Caco-2 (cell line): ENCODE measurements at regions not wholly inside any gene's neighbourhood (a gene's known extent, or its start where the extent isn't known, plus 50 kb on each side); places are given as distances from the start of the nearest gene placed in this dataset.

Experiments
- BruUV-seq: library from RNA; stranded (reverse); fragments of 400-500 nt; replicated peaks from 2 replicates; lab custom pipeline; 2021; lab: Mats Ljungman, UMichigan
- CTCF ChIA-PET: fragments of 300-600 bp; sonication (Branson Sonifier 250); formaldehyde crosslinking; loops from one replicate; lab custom pipeline; 2022; ENCODE audit warnings: antibody characterized with exemption; lab: Charles Lee
- POLR2A ChIA-PET: fragments of 300-600 bp; sonication (Branson Sonifier 250); formaldehyde crosslinking; loops from one replicate; lab custom pipeline; 2022; ENCODE audit warnings: antibody characterized with exemption; lab: Charles Lee
- DNase-seq, 2 experiments: peaks; one replicate each; pipeline versions ENCODE4 v3.0.0 to v3.0.0-alpha.2; 2020 to 2022
- H3K27me3 ChIP-seq: replicated peaks from 2 replicates; pipeline ENCODE4 v1.6.0; 2011; ENCODE audit warnings: low read length; ENCODE audit not compliant: control insufficient read depth, insufficient read depth
- H3K36me3 ChIP-seq: 2 replicates; pipeline ENCODE4 v1.5.1; 2011; ENCODE audit warnings: low read length; ENCODE audit not compliant: control insufficient read depth, insufficient read depth
- H3K4me1 ChIP-seq: fragments of 250-450 bp; sonication (Bioruptor Pico); 2 replicates; pipeline ENCODE4 v1.5.1; 2020; ENCODE audit warnings: mild to moderate bottlenecking
- H3K4me3 ChIP-seq: 2 replicates; pipeline ENCODE4 v1.5.1; 2011; ENCODE audit warnings: low read depth, mild to moderate bottlenecking, control low read depth, low read length
- H3K9me3 ChIP-seq: fragments of 250-450 bp; sonication (Bioruptor Pico); 2 replicates; pipeline ENCODE4 v1.5.1; 2020; ENCODE audit warnings: mild to moderate bottlenecking, moderate library complexity
- H3K27ac Mint-ChIP-seq: one replicate; pipeline ENCODE4 v1.8.0; 2022; ENCODE audit warnings: mixed read lengths; ENCODE audit not compliant: unreplicated experiment
- H3K27me3 Mint-ChIP-seq: one replicate; pipeline ENCODE4 v1.8.0; 2022; ENCODE audit warnings: mixed read lengths; ENCODE audit not compliant: insufficient read depth, unreplicated experiment
- H3K36me3 Mint-ChIP-seq: one replicate; pipeline ENCODE4 v1.8.0; 2022; ENCODE audit warnings: mild to moderate bottlenecking, mixed read lengths; ENCODE audit not compliant: insufficient read depth, unreplicated experiment
- H3K4me1 Mint-ChIP-seq: one replicate; pipeline ENCODE4 v1.8.0; 2022; ENCODE audit warnings: low read depth, mixed read lengths; ENCODE audit not compliant: unreplicated experiment
- H3K4me3 Mint-ChIP-seq: one replicate; pipeline ENCODE4 v1.8.0; 2022; ENCODE audit warnings: mild to moderate bottlenecking, moderate library complexity, mixed read lengths; ENCODE audit not compliant: unreplicated experiment
- H3K9me3 Mint-ChIP-seq: one replicate; pipeline ENCODE4 v1.8.0; 2022; ENCODE audit warnings: mixed read lengths; ENCODE audit not compliant: unreplicated experiment
- CTCF ChIP-seq, 2 experiments: fragments of 200-600 bp in 1 of 2; IDR thresholded peaks; 1 replicate in 1 of 2; 2 replicates in 1 of 2; pipeline versions ENCODE4 v1.5.1 to v1.8.0; 2011 to 2022; ENCODE audit warnings: antibody characterized with exemption in 1 of 2, control low read depth in 1 of 2, inconsistent platforms in 1 of 2, low read depth in 1 of 2, low read length in 1 of 2, mild to moderate bottlenecking in 1 of 2, moderate library complexity in 1 of 2; ENCODE audit not compliant: insufficient read depth in 1 of 2, severe bottlenecking in 1 of 2, unreplicated experiment in 1 of 2
- intact Hi-C: fragments of 100-400 bp; cut with micrococcal nuclease; formaldehyde crosslinking; loops from one replicate; pipeline ENCODE4 v1.10.0; 2022; ENCODE audit not compliant: unreplicated experiment

DNA sequence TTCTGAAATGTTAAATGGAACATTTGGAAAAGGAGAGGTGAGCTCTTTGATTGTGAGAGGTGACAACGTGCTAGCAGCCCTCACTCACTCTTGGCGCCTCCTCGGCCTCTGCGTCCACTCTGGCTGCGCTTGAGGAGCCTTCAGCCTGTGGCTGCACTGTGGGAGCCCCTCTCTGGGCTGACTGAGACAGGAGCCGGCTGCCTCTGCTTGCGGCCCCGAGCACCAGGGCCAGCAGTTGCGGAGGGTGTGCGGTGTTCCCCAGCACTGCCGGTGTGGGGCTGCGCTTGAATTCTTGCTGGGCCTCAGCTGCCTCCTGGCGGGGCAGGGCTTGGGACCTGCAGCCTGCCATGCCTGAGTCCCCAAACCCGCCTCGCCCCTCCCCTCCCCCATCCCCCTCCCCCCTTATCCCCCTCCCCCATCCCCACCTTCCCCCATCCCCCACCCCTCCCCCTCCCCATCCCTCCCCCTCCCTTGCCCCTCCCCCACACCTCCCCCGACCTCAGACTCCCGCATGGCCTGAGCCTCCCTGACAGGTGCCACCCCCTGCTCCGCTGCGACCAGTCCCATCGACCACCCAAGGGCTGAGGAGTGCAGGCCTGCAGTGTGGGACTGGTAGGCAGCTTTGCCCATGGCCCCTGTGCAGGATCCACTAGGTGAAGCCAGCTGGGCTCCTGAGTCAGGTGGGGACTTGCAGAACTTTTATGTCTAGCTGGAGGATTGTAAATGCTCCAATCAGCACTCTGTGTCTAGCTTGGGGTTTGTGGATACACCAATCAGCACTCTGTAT, 411.0 kb downstream of the OLFM4 start:
- BruUV-seq, result no TSS peak
- POLR2A ChIA-PET, result no interaction called here
- Mint-ChIP-seq H3K36me3 (no peaks in the 10 kb centered on the region), H3K27ac (no peak overlapping the region), H3K4me1 (no peaks in the 10 kb centered on the region), H3K9me3 (no peaks in the 10 kb centered on the region), H3K27me3 (no peaks in the 10 kb centered on the region), H3K4me3 (no peak overlapping the region)
- H3K9me3 ChIP-seq, result no peaks in the 10 kb centered on the region; the same call in 1 of the 2 replicates
- no peaks in the 10 kb centered on the region for H3K36me3 ChIP-seq
- DNase-seq, result no peak
- H3K4me1 ChIP-seq, result no peaks in the 10 kb centered on the region
- no peak overlapping the region for H3K4me3 ChIP-seq
- intact Hi-C loops, result no loop called here
- H3K27me3 ChIP-seq, result no peaks in the 10 kb centered on the region
- CTCF ChIA-PET, result no interaction called here
- no peak for TF ChIP-seq CTCF (IDR thresholded peaks at IDR 0.05; ENCODE audit: insufficient read depth in 1 of 2, low read depth in 1 of 2, low read length in 1 of 2, severe bottlenecking in 1 of 2, unreplicated experiment in 1 of 2)

- Histone ChIP-seq H3K4me3 (no peak overlapping the region), H3K27me3 (no peaks in the 10 kb centered on the region), H3K9me3 (no peaks in the 10 kb centered on the region; the same call in 1 of the 2 replicates), H3K36me3 (no peaks in the 10 kb centered on the region), H3K4me1 (no peaks in the 10 kb centered on the region)
- ChIA-PET CTCF (no interaction called here), POLR2A (no interaction called here)
- no TSS peak for BruUV-seq
- Mint-ChIP-seq H3K4me3 (no peak overlapping the region), H3K36me3 (no peaks in the 10 kb centered on the region), H3K4me1 (no peaks in the 10 kb centered on the region), H3K27me3 (peaks cover 8% of the 10 kb centered on the region), H3K27ac (no peak overlapping the region), H3K9me3 (no peaks in the 10 kb centered on the region)
- no peak for TF ChIP-seq CTCF (IDR thresholded peaks at IDR 0.05; ENCODE audit: insufficient read depth in 1 of 2, low read depth in 1 of 2, low read length in 1 of 2, severe bottlenecking in 1 of 2, unreplicated experiment in 1 of 2)
- DNase-seq, result no peak
- intact Hi-C loops, result no loop called here
Measured at GRCh38 chr13:53442979-53443378, 414.4 kb downstream of the OLFM4 start.

GRCh38 chr13:53445686-53446085, 417.1 kb downstream of the OLFM4 start:
- no peaks in the 10 kb centered on the region for H3K4me1 Mint-ChIP-seq
- CTCF ChIA-PET, result no interaction called here
- no peak for DNase-seq
- H3K27ac Mint-ChIP-seq, result no peak overlapping the region
- intact Hi-C loops, result no loop called here
- peaks cover 16% of the 10 kb centered on the region for H3K9me3 Mint-ChIP-seq
- peaks cover 2% of the 10 kb centered on the region; the same call in 1 of the 2 replicates for H3K9me3 ChIP-seq
- H3K4me1 ChIP-seq, result no peaks in the 10 kb centered on the region
- H3K27me3 ChIP-seq, result no peaks in the 10 kb centered on the region
- POLR2A ChIA-PET, result no interaction called here
- H3K36me3 ChIP-seq, result no peaks in the 10 kb centered on the region
- H3K36me3 Mint-ChIP-seq, result no peaks in the 10 kb centered on the region
- peaks cover 8% of the 10 kb centered on the region for H3K27me3 Mint-ChIP-seq
- no peak for TF ChIP-seq CTCF (IDR thresholded peaks at IDR 0.05; ENCODE audit: insufficient read depth in 1 of 2, low read depth in 1 of 2, low read length in 1 of 2, severe bottlenecking in 1 of 2, unreplicated experiment in 1 of 2)
- no TSS peak for BruUV-seq
- no peak overlapping the region for H3K4me3 ChIP-seq
- no peak overlapping the region for H3K4me3 Mint-ChIP-seq
